ENCODE measurements at regions not wholly inside any gene's neighbourhood (a gene's known extent, or its start where the extent isn't known, plus 50 kb on each side); places are given as distances from the start of the nearest gene placed in this dataset.
"Not testable (repeated sequence)": the region's sequence is repeated elsewhere in the genome, so short reads cannot be mapped to it uniquely, and the experiment has no call there.

- H3K9me3 Mint-ChIP-seq (ENCODE audit: unreplicated experiment); H3K27me3 Mint-ChIP-seq (ENCODE audit: insufficient read depth, unreplicated experiment); H3K9me3 ChIP-seq; H3K4me1 ChIP-seq; H3K4me3 Mint-ChIP-seq (ENCODE audit: unreplicated experiment); H3K27ac Mint-ChIP-seq (ENCODE audit: unreplicated experiment); H3K36me3 ChIP-seq (ENCODE audit: control insufficient read depth, insufficient read depth, low read length); H3K27me3 ChIP-seq (replicated peaks; ENCODE audit: control insufficient read depth, insufficient read depth, low read length); H3K36me3 Mint-ChIP-seq (ENCODE audit: insufficient read depth, unreplicated experiment); BruUV-seq (replicated peaks); POLR2A ChIA-PET; H3K4me3 ChIP-seq (ENCODE audit: low read depth, low read length): not testable (repeated sequence)
- H3K4me1 Mint-ChIP-seq (ENCODE audit: low read depth, unreplicated experiment) = peaks cover 10% of the 10 kb centered on the region
- peak in 1 of 2 experiments; percentile 32 for DNase-seq
- TF ChIP-seq CTCF (IDR thresholded peaks at IDR 0.05; ENCODE audit: insufficient read depth in 1 of 2, low read depth in 1 of 2, low read length in 1 of 2, severe bottlenecking in 1 of 2, unreplicated experiment in 1 of 2) = peak; percentile 16 to 39
- intact Hi-C loops (cut with micrococcal nuclease; ENCODE audit: unreplicated experiment) = loop anchor here (1.0 to 10.0 kb wide), 4 partner anchors 290 to 552 kb away; no protein-coding TSS in a partner anchor
- CTCF ChIA-PET = interaction anchor here (1.2 kb wide), 1 partner anchor 308 kb away, joined by 3 read pairs; no protein-coding TSS in a partner anchor
Measured at GRCh38 chr11:23834306-23834705, 662.5 kb upstream of the LUZP2 start.

- Mint-ChIP-seq H3K4me3 (ENCODE audit: unreplicated experiment) (no peak overlapping the region), H3K27me3 (ENCODE audit: insufficient read depth, unreplicated experiment) (no peaks in the 10 kb centered on the region), H3K36me3 (ENCODE audit: insufficient read depth, unreplicated experiment) (no peaks in the 10 kb centered on the region), H3K27ac (ENCODE audit: unreplicated experiment) (no peak overlapping the region), H3K9me3 (ENCODE audit: unreplicated experiment) (no peaks in the 10 kb centered on the region), H3K4me1 (ENCODE audit: low read depth, unreplicated experiment) (peaks cover 10% of the 10 kb centered on the region)
- TF ChIP-seq CTCF (IDR thresholded peaks at IDR 0.05; ENCODE audit: insufficient read depth in 1 of 2, low read depth in 1 of 2, low read length in 1 of 2, severe bottlenecking in 1 of 2, unreplicated experiment in 1 of 2) = no peak
- ChIA-PET CTCF (no interaction called here), POLR2A (no interaction called here)
- H3K4me3 ChIP-seq (ENCODE audit: low read depth, low read length) = no peak overlapping the region
- H3K36me3 ChIP-seq (ENCODE audit: control insufficient read depth, insufficient read depth, low read length) = no peaks in the 10 kb centered on the region
- no peak for DNase-seq
- intact Hi-C loops (cut with micrococcal nuclease; ENCODE audit: unreplicated experiment) = loop anchor here (10.0 kb wide), 2 partner anchors 292 to 318 kb away; no protein-coding TSS in a partner anchor
- BruUV-seq (replicated peaks) = no TSS peak
- H3K4me1 ChIP-seq = no peaks in the 10 kb centered on the region
- no peaks in the 10 kb centered on the region; the same call in 1 of the 2 replicates for H3K9me3 ChIP-seq
- H3K27me3 ChIP-seq (replicated peaks; ENCODE audit: control insufficient read depth, insufficient read depth, low read length) = no peaks in the 10 kb centered on the region
Measured at GRCh38 chr11:23836981-23837380, 659.9 kb upstream of the LUZP2 start.

GRCh38 chr11:23840872-23841271, 656.0 kb upstream of the LUZP2 start:
- POLR2A ChIA-PET = no interaction called here
- Histone ChIP-seq H3K36me3 (ENCODE audit: control insufficient read depth, insufficient read depth, low read length) (no peaks in the 10 kb centered on the region), H3K4me1 (no peaks in the 10 kb centered on the region), H3K4me3 (ENCODE audit: low read depth, low read length) (no peak overlapping the region), H3K27me3 (replicated peaks; ENCODE audit: control insufficient read depth, insufficient read depth, low read length) (no peaks in the 10 kb centered on the region), H3K9me3 (no peaks in the 10 kb centered on the region; the same call in 1 of the 2 replicates)
- CTCF ChIA-PET = no interaction called here
- no peak overlapping the region for H3K4me3 Mint-ChIP-seq (ENCODE audit: unreplicated experiment)
- DNase-seq = no peak
- peaks cover 9% of the 10 kb centered on the region for H3K9me3 Mint-ChIP-seq (ENCODE audit: unreplicated experiment)
- no peak overlapping the region for H3K27ac Mint-ChIP-seq (ENCODE audit: unreplicated experiment)
- intact Hi-C loops (cut with micrococcal nuclease; ENCODE audit: unreplicated experiment) = no loop called here
- no peaks in the 10 kb centered on the region for H3K4me1 Mint-ChIP-seq (ENCODE audit: low read depth, unreplicated experiment)
- no peaks in the 10 kb centered on the region for H3K27me3 Mint-ChIP-seq (ENCODE audit: insufficient read depth, unreplicated experiment)
- TF ChIP-seq CTCF (IDR thresholded peaks at IDR 0.05; ENCODE audit: insufficient read depth in 1 of 2, low read depth in 1 of 2, low read length in 1 of 2, severe bottlenecking in 1 of 2, unreplicated experiment in 1 of 2) = no peak
- no TSS peak for BruUV-seq (replicated peaks)
- H3K36me3 Mint-ChIP-seq (ENCODE audit: insufficient read depth, unreplicated experiment) = no peaks in the 10 kb centered on the region
